Astrocyte (in vitro differentiated cells and primary cell): ENCODE measurements at regions not wholly inside any gene's neighbourhood (a gene's known extent, or its start where the extent isn't known, plus 50 kb on each side); places are given as distances from the start of the nearest gene placed in this dataset.

ENCODE experiments used
- DNase-seq: peaks from one replicate; pipeline ENCODE4 v3.0.0-alpha.2; 2010; ENCODE audit warnings: low read depth
- FAIRE-seq: peaks from 2 replicates; lab custom pipeline; 2011; peaks lifted over from hg19 to GRCh38; lab: Jason Lieb, UNC
- H2AFZ ChIP-seq: 2 replicates; pipeline ENCODE4 v1.6.0; 2012; ENCODE audit warnings: low read depth, low read length, inconsistent platforms
- H3K27ac ChIP-seq: 2 replicates; pipeline ENCODE4 v1.5.1; 2011; ENCODE audit warnings: low read depth, low read length, inconsistent platforms
- H3K27me3 ChIP-seq: 2 replicates; pipeline ENCODE4 v1.6.0; 2011; ENCODE audit warnings: low read length, inconsistent platforms; ENCODE audit not compliant: insufficient read depth
- H3K36me3 ChIP-seq: 2 replicates; pipeline ENCODE4 v1.5.1; 2011; ENCODE audit warnings: low read length, inconsistent platforms; ENCODE audit not compliant: insufficient read depth
- H3K4me1 ChIP-seq: 2 replicates; pipeline ENCODE4 v1.5.1; 2011; ENCODE audit warnings: low read length, inconsistent platforms; ENCODE audit not compliant: insufficient read depth
- H3K4me2 ChIP-seq: 2 replicates; pipeline ENCODE4 v1.6.0; 2012; ENCODE audit warnings: low read length, inconsistent platforms
- H3K4me3 ChIP-seq: 2 replicates; pipeline ENCODE4 v1.5.1; 2011; ENCODE audit warnings: low read depth, mild to moderate bottlenecking, low read length, inconsistent platforms; ENCODE audit not compliant: insufficient read depth
- H3K79me2 ChIP-seq: 2 replicates; pipeline ENCODE4 v1.6.0; 2012; ENCODE audit warnings: mild to moderate bottlenecking, low read length, inconsistent platforms; ENCODE audit not compliant: insufficient read depth
- H3K9ac ChIP-seq: 2 replicates; pipeline ENCODE4 v1.6.0; 2012; ENCODE audit warnings: mild to moderate bottlenecking, low read length, inconsistent platforms
- H3K9me3 ChIP-seq: 2 replicates; pipeline ENCODE4 v1.5.1; 2012; ENCODE audit warnings: low read depth, mild to moderate bottlenecking, low read length, inconsistent platforms; ENCODE audit not compliant: insufficient read depth
- H4K20me1 ChIP-seq: 2 replicates; pipeline ENCODE4 v1.6.0; 2012; ENCODE audit warnings: low read length, inconsistent platforms; ENCODE audit not compliant: insufficient read depth
- H3K27ac Mint-ChIP-seq: one replicate; pipeline ENCODE4 v1.8.0; 2021; ENCODE audit warnings: mild to moderate bottlenecking, mixed read lengths; ENCODE audit not compliant: unreplicated experiment
- H3K27me3 Mint-ChIP-seq: one replicate; pipeline ENCODE4 v1.8.0; 2021; ENCODE audit warnings: low read depth, mixed read lengths; ENCODE audit not compliant: unreplicated experiment
- H3K36me3 Mint-ChIP-seq: one replicate; pipeline ENCODE4 v1.8.0; 2021; ENCODE audit warnings: low read depth, mixed read lengths; ENCODE audit not compliant: unreplicated experiment
- H3K4me1 Mint-ChIP-seq: one replicate; pipeline ENCODE4 v1.8.0; 2021; ENCODE audit warnings: low read depth, mixed read lengths; ENCODE audit not compliant: unreplicated experiment
- H3K4me3 Mint-ChIP-seq: one replicate; pipeline ENCODE4 v1.8.0; 2021; ENCODE audit warnings: mild to moderate bottlenecking, moderate library complexity, mixed read lengths; ENCODE audit not compliant: unreplicated experiment
- H3K9me3 Mint-ChIP-seq: one replicate; pipeline ENCODE4 v1.8.0; 2021; ENCODE audit warnings: mild to moderate bottlenecking, mixed read lengths; ENCODE audit not compliant: unreplicated experiment
- CTCF ChIP-seq: IDR thresholded peaks from 2 replicates; pipeline ENCODE4 v1.5.1; 2011; ENCODE audit warnings: low read depth, mild to moderate bottlenecking, inconsistent platforms, low read length, moderate library complexity; ENCODE audit not compliant: insufficient read depth
- EZH2 ChIP-seq: IDR thresholded peaks from 2 replicates; pipeline ENCODE4 v1.6.1; 2012; ENCODE audit warnings: mild to moderate bottlenecking, low read length, inconsistent platforms; ENCODE audit not compliant: insufficient read depth

- Mint-ChIP-seq H3K27ac (peak overlapping the region; percentile 23), H3K27me3 (no peaks in the 10 kb centered on the region), H3K36me3 (no peaks in the 10 kb centered on the region), H3K9me3 (no peaks in the 10 kb centered on the region), H3K4me3 (no peak overlapping the region), H3K4me1 (peaks cover 4% of the 10 kb centered on the region)
- Histone ChIP-seq H3K4me1 (no peaks in the 10 kb centered on the region), H3K9ac (no peak overlapping the region), H3K4me3 (no peak overlapping the region), H3K9me3 (no peaks in the 10 kb centered on the region), H2AFZ (no peak overlapping the region), H3K27ac (no peak overlapping the region), H3K79me2 (no peaks in the 10 kb centered on the region), H4K20me1 (no peaks in the 10 kb centered on the region), H3K27me3 (no peaks in the 10 kb centered on the region), H3K4me2 (no peak overlapping the region), H3K36me3 (no peaks in the 10 kb centered on the region)
- no peak for TF ChIP-seq EZH2
- no peak for TF ChIP-seq CTCF
- FAIRE-seq (no peak), DNase-seq (no peak)
These were observed 216.4 kb downstream of the SPP2 start for GRCh38 chr2:234266952-234267351.

- no peaks in the 10 kb centered on the region for H3K79me2 ChIP-seq
- no peak overlapping the region for H3K4me3 ChIP-seq
- no peaks in the 10 kb centered on the region for H4K20me1 ChIP-seq
- no peaks in the 10 kb centered on the region for H3K4me1 ChIP-seq
- TF ChIP-seq CTCF (no peak), EZH2 (no peak)
- no peaks in the 10 kb centered on the region for H3K9me3 ChIP-seq
- Mint-ChIP-seq H3K36me3 (no peaks in the 10 kb centered on the region), H3K4me1 (peaks cover 4% of the 10 kb centered on the region), H3K27me3 (no peaks in the 10 kb centered on the region), H3K27ac (no peak overlapping the region), H3K9me3 (no peaks in the 10 kb centered on the region), H3K4me3 (no peak overlapping the region)
- H3K36me3 ChIP-seq: no peaks in the 10 kb centered on the region
- H2AFZ ChIP-seq: no peak overlapping the region
- no peak for FAIRE-seq
- H3K4me2 ChIP-seq: no peak overlapping the region
- no peaks in the 10 kb centered on the region for H3K27me3 ChIP-seq
- no peak for DNase-seq
- H3K27ac ChIP-seq: no peak overlapping the region
- no peak overlapping the region for H3K9ac ChIP-seq
These were observed 214.7 kb downstream of the SPP2 start for GRCh38 chr2:234265206-234265605.

GRCh38 chr2:234261736-234262135, 211.2 kb downstream of the SPP2 start:
- no peak overlapping the region for H3K27ac Mint-ChIP-seq
- H3K36me3 Mint-ChIP-seq: no peaks in the 10 kb centered on the region
- no peak overlapping the region for H2AFZ ChIP-seq
- H3K4me1 Mint-ChIP-seq: peaks cover 18% of the 10 kb centered on the region
- no peaks in the 10 kb centered on the region for H3K79me2 ChIP-seq
- no peaks in the 10 kb centered on the region for H4K20me1 ChIP-seq
- no peak overlapping the region for H3K4me3 ChIP-seq
- no peak for DNase-seq
- H3K9ac ChIP-seq: no peak overlapping the region
- H3K9me3 Mint-ChIP-seq: peaks cover 2% of the 10 kb centered on the region
- TF ChIP-seq EZH2 (no peak), CTCF (no peak)
- no peak overlapping the region for H3K27ac ChIP-seq
- no peaks in the 10 kb centered on the region for H3K27me3 Mint-ChIP-seq
- no peak overlapping the region for H3K4me2 ChIP-seq
- no peak for FAIRE-seq
- H3K27me3 ChIP-seq: no peaks in the 10 kb centered on the region
- no peak overlapping the region for H3K4me3 Mint-ChIP-seq
- no peaks in the 10 kb centered on the region for H3K36me3 ChIP-seq
- no peaks in the 10 kb centered on the region for H3K9me3 ChIP-seq
- H3K4me1 ChIP-seq: peaks cover 19% of the 10 kb centered on the region
